Hepatocyte (in vitro differentiated cells): ENCODE measurements at regions not wholly inside any gene's neighbourhood (a gene's known extent, or its start where the extent isn't known, plus 50 kb on each side); places are given as distances from the start of the nearest gene placed in this dataset.

Experiments
- EZH2phosphoT487 ChIP-seq: fragments of 200-600 bp; sonication (generic); IDR thresholded peaks from one replicate; pipeline ENCODE4 v1.6.1; 2018; ENCODE audit warnings: antibody characterized with exemption, mild to moderate bottlenecking, low read depth, moderate library complexity; ENCODE audit not compliant: unreplicated experiment, severe bottlenecking
- TF ChIP-seq, protein P1 (sequence below): fragments of 200-600 bp; sonication (generic); IDR thresholded peaks from 2 replicates; pipeline ENCODE4 v1.5.1; 2016; ENCODE audit warnings: antibody characterized with exemption, mild to moderate bottlenecking; ENCODE audit not compliant: poor library complexity

DNA sequence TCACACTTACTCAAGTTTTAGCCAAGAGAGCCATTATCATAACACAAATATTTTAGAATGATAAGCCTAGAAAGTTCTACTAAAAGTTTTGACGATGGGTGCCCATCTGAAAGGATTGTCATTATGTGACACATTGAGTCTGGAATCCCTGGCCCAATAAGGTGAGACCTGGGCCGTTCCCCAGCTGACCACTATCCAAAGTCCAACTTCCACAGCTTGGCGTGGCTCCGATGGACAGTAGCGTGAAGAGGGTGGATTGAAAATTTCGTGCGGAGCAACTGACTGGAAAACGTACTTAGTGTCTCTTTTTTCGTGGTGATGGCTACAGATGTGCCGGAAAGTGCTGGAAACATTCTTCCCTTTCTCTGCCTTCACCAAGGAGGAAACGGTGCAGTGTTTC is 439.0 kb upstream of the ZMIZ1 start:
- TF ChIP-seq, protein P1, sequence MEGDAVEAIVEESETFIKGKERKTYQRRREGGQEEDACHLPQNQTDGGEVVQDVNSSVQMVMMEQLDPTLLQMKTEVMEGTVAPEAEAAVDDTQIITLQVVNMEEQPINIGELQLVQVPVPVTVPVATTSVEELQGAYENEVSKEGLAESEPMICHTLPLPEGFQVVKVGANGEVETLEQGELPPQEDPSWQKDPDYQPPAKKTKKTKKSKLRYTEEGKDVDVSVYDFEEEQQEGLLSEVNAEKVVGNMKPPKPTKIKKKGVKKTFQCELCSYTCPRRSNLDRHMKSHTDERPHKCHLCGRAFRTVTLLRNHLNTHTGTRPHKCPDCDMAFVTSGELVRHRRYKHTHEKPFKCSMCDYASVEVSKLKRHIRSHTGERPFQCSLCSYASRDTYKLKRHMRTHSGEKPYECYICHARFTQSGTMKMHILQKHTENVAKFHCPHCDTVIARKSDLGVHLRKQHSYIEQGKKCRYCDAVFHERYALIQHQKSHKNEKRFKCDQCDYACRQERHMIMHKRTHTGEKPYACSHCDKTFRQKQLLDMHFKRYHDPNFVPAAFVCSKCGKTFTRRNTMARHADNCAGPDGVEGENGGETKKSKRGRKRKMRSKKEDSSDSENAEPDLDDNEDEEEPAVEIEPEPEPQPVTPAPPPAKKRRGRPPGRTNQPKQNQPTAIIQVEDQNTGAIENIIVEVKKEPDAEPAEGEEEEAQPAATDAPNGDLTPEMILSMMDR, result no peak
- no peak for TF ChIP-seq EZH2phosphoT487
